T-helper 2 cell treated with Interferon-gamma antibody and Interleukin-4, amounts not matched to agents 100 ng/mL and 5 ng/mL, for 36 hours (primary cell): ENCODE measurements at regions not wholly inside any gene's neighbourhood (a gene's known extent, or its start where the extent isn't known, plus 50 kb on each side); places are given as distances from the start of the nearest gene placed in this dataset.
"Not testable (repeated sequence)": the region's sequence is repeated elsewhere in the genome, so short reads cannot be mapped to it uniquely, and the experiment has no call there.

Experiments
- intact Hi-C: fragments of 100-400 bp; cut with micrococcal nuclease; formaldehyde crosslinking; loops from one replicate; pipeline ENCODE4 v1.15.1; 2023

DNA sequence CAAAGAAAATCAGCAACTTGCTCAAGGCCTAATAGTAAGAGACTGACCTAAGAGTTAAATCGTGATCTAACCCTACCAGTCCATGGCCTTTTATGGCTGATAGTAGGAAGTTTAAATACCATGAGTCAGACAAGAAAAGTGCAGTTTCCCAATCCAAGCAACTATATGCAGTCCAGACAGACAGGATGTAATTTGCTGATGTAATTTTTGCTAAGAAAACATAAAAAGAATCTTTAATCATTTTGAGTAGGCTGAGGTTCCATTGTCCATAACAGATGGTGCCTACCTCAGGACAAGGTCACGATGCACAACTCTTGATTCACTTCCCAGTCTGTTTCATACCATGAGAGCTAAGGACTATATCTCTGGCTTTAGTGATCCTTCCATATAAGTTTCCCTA, 317.5 kb upstream of the GRIA3 start:
- intact Hi-C loops = no loop called here

- intact Hi-C loops = no loop called here
Measured at GRCh38 chrX:122868631-122869030, 315.4 kb upstream of the GRIA3 start.

DNA sequence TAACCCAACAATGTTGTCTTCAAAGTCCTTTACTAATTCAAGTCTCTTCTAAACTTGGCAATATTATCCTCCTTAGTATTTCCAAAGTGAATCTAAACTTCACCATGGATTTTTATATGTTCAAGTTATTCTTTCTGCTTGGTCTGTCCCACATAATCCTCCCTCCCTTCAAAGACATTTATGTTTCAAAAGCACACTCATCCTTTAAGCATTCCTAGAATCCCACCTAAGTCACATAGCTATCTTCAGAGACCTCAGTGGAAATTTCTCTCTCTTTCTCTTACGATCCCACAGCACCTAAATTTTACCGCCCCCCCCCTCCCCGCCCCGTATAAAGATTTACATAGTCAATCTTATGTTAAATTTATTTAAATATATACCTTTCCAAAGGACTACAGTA, 314.9 kb upstream of the GRIA3 start:
- intact Hi-C loops = no loop called here

DNA sequence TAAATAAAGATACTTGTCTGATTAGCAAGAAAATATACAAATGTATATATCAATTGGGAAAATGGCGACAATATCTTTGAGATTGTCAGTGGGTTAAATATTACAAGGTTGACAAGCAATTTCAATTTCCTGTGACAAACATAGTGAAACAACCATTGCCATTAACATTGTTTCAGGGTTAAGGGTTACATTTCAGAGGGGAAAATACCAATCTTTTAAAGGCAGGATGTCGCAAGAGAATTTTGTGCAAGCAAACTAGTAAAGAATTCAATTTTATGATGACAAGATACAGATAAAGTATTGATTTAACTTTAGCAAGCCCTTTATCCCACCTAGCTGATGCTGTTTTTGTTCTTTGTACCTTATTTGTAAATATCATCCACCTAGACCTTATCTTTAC, 305.8 kb upstream of the GRIA3 start:
- intact Hi-C loops = no loop called here

- intact Hi-C loops = no loop called here
Measured at GRCh38 chrX:122880952-122881351, 303.1 kb upstream of the GRIA3 start.

DNA sequence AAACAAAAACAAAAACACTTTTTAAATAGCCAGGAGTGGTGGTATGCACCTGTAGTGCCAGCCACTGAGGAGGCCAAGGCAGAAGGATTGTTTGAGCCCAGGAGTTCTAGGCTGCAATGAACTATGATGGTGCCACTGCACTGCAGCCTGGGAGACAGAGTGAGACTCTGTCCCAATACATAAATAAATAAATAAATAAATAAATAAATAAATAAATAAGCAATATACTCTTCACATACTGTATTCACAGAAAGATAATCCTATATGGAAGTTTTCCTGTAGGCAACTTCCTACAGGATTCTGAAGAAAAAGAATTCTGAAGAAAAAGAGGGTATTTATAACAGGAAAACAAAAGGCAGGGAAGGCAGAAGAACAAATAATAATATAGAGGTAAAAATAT, 293.3 kb upstream of the GRIA3 start:
- intact Hi-C loops = no loop called here

GRCh38 chrX:122906726-122907125, 277.4 kb upstream of the GRIA3 start:
- intact Hi-C loops = no loop called here

DNA sequence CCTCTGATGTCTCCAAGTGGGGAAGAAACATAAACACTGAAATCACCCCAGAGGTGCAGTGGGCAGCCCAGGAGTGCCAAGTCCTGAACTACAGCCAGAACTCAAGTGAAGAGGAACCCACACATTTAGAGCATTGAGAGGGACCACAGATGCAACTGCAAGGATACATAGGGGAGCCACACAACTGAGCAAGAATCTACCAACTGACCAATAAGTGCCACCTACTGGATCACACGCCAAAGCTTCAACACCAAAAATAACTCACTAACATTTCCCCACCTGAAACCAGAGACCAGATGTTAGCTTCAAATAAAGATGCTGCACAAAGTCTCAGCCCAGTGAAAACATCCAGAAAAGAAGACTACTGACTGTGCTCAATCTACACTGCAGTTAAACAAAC, 276.7 kb upstream of the GRIA3 start:
- intact Hi-C loops = no loop called here

- intact Hi-C loops = no loop called here
Measured at GRCh38 chrX:122910697-122911096, 273.4 kb upstream of the GRIA3 start.

DNA sequence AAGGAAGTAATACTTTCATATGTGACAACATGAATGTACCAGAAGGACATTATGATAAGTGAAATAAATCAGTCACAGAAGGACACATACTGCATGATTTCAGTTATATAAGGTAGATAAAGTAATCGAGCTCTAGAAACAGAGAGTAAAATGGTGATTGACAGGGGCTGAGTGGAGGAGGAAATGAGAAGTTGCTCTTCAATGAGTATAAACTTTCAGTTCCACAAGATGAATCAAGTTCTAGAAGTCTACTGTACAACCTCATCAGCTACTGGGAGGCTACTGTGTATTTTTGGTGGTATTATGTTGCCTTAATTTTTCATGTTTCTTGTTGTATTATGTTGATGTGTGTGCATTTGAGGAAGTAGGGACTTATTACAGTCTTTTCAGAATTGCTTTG, 270.9 kb upstream of the GRIA3 start:
- intact Hi-C loops = no loop called here

- intact Hi-C loops = no loop called here
Measured at GRCh38 chrX:122913764-122914163, 270.3 kb upstream of the GRIA3 start.

- intact Hi-C loops = no loop called here
Measured at GRCh38 chrX:122914256-122914655, 269.8 kb upstream of the GRIA3 start.

DNA sequence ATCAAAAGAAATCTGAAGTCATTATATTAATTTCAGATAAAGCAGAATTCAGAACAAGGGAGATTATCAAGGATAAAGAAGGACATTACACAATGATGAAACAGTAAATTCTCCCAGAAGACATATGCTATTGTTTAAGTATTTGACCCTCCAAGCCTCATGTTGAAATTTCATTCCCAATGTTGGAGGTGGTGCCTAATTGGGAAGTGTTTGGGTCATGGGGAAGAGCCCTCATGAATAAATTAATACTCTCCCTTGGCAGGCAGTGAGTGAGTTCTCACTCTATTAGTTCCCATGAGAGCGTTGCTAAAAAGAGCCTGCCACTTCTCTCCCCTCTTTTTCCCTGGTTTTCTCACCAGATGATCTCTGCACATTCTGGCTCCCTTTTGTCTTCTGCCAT, 249.9 kb upstream of the GRIA3 start:
- intact Hi-C loops = no loop called here

GRCh38 chrX:122940199-122940598, 243.9 kb upstream of the GRIA3 start:
- intact Hi-C loops = no loop called here

DNA sequence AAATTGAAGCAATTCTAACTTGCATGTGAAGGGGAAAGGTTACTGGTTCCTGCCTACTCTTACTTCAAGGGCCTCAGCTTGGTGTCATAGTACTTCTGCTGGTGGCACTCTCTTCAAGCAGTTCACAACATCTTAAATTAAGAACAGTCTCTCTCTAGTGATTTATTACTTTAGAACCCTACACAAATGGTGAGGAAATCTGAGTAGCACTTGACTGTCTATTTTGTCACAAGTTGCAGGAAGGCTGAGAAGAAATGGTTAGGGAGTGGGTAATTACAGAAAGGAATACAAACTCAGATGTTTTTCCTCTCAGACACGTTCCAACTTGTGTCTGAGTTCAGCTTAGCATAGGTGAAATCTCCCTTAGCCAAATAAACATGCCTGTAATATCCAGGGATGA, 242.3 kb upstream of the GRIA3 start:
- intact Hi-C loops = no loop called here

- intact Hi-C loops = no loop called here
Measured at GRCh38 chrX:122943918-122944317, 240.2 kb upstream of the GRIA3 start.

- intact Hi-C loops = no loop called here
Measured at GRCh38 chrX:122945328-122945727, 238.8 kb upstream of the GRIA3 start.

DNA sequence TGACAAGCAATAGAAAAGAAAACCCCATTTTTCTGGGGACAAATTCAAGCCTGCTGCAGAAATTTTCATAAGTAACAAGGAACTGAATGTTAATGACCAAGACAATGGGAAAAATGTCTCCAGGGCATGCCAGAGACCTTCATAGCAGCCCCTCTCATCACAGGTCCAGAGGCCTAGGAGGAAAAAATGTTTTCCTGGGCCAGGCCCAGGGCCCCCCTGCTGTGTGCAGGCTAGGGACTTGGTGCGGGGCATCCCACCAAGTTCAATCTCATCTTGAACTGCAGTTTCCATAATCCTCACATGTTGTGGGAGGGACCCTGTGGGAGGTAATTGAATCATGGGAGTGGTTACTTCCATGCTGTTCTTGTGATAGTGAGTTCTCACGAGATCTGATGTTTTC, 211.5 kb upstream of the GRIA3 start:
- intact Hi-C loops = no loop called here

- intact Hi-C loops = no loop called here
Measured at GRCh38 chrX:122982521-122982920, 201.6 kb upstream of the GRIA3 start.

- intact Hi-C loops = not testable (repeated sequence)
Measured at GRCh38 chrX:123002844-123003243, 181.2 kb upstream of the GRIA3 start.

DNA sequence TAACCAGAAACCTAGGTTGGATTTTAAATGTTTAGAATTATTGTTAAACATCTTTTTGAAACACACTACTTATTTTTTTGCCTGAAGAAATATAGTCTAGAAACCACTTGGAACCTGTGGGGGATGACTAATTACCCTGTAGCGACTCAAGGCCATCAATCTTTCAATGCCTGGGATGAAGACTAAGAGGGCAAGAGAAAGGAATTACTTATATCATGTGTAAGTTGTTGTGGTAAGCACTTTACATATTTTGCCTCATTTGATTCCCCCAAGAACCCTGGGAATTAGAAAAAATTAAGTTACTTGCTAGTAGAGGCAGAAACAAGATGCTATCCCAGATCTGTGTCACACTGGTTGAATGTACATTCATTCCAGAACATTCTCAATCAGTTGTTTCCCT, 170.9 kb upstream of the GRIA3 start:
- intact Hi-C loops = no loop called here

- intact Hi-C loops = no loop called here
Measured at GRCh38 chrX:123036401-123036800, 147.7 kb upstream of the GRIA3 start.

DNA sequence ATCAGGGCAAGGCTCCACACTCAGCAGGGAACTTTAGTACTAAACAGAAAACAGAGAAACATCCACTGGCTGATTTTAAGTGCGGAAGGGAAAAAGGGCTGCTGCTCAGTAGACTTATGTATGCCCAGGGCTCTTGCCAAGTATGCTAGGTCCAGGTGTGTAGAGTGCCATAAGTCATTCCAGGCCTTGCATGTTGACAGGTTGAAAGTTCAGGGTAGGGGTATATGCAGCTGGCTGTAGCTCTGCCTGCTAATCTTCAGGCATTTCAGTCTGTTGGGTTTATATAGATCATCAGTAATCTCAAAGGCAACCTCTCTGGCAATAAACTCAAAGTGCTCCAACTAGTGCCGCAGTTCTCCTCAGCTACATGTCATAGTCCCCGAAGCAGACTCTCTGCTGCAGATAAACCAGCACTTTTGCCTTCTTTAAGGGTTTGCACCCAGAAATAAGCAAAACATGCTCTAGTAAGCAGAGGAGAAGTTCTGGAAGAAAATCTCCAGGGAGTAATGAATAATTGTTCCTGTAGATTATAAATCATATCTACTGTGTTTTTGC, 134.9 kb upstream of the GRIA3 start:
- intact Hi-C loops = no loop called here

DNA sequence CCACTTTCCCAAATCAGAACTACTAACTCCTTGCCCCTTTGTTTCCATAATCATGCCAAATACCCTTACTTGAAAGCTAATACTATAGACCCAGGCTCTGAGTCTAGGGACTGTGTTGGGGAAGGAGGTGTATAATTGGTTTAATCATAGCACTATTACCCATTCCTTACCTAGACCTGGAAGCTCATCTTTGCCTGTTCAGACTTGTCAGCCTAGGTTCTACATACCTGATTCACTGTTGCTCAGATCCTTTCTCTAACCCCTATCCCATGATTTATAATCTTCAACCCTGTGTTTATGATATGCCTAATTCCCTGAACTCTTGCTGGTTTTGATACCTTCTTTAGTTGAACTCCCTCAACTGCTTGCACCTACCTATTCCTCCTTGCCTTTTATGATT, 123.1 kb upstream of the GRIA3 start:
- intact Hi-C loops = no loop called here
